ENCODE measurements at regions not wholly inside any gene's neighbourhood (a gene's known extent, or its start where the extent isn't known, plus 50 kb on each side); places are given as distances from the start of the nearest gene placed in this dataset.

DNA sequence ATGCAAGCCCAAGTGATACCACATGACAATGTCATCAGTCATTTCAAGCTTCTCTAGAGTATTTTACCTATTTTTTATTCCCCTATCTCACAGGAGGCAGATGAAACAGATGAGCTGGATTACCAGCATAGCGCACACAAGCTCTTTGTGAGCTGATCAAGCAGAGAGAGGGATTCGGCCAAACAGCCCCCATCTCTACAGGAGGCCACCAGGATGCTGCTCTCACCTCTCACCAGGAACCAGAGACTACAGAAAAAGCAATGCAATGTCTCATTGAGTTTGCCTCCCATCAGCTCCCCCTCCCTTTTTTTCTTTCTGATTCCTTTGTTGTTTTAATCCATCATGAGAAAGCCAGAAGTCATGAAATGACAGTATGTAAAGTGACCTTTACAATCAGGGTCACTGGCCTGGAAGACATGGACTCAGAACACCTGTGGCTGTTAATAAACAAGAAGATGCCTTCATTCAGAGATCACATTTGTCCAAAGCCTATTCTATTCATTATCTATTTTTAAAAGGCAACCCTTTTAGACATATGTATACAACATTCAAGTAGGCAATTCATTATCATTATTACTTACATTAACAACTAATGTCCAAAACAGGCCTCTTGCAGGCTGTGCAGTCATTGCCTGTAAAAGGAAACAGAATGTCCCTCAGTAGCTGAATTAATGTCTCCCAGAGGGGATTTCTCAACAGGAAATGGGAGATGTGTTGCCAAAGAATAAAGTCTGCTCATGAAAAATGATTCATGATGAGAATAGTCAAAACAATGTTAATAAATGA lies 656.6 kb downstream of the TBC1D4 start:
- Histone ChIP-seq H3K27ac (ENCODE audit: low read depth in 1 of 2, low read length in 2 of 2) (no peak overlapping the region), H2AFZ (ENCODE audit: insufficient read depth, low read depth, low read length, poor library complexity, severe bottlenecking) (no peak overlapping the region), H4K20me1 (ENCODE audit: insufficient read depth, low read length) (no peaks in the 10 kb centered on the region), H3K79me2 (ENCODE audit: insufficient read depth, low read length) (no peaks in the 10 kb centered on the region), H3K4me1 (ENCODE audit: control insufficient read depth in 1 of 2, insufficient read depth in 2 of 2, low read length in 2 of 2) (no peaks in the 10 kb centered on the region), H3K36me3 (replicated peaks in 1 of 2; ENCODE audit: control insufficient read depth in 1 of 2, insufficient read depth in 2 of 2, low read length in 2 of 2) (no peaks in the 10 kb centered on the region), H3K4me3 (replicated peaks in 1 of 3; ENCODE audit: low read depth in 2 of 3, low read length in 3 of 3) (no peak overlapping the region), H3K9me3 (replicated peaks in 1 of 2; ENCODE audit: control insufficient read depth in 1 of 2, insufficient read depth in 1 of 2, low read length in 2 of 2) (peaks cover 0 to 2% of the 10 kb centered on the region in 2 donors), H3K4me2 (replicated peaks; ENCODE audit: extremely low read depth, low read length, poor library complexity, severe bottlenecking) (no peak overlapping the region), H3K9ac (ENCODE audit: insufficient read depth, low read length, poor library complexity, severe bottlenecking) (no peak overlapping the region), H3K27me3 (ENCODE audit: control insufficient read depth in 2 of 2, insufficient read depth in 2 of 2, low read length in 2 of 2) (no peaks in the 10 kb centered on the region)
- no peaks in the 10 kb centered on the region for H3K36me3 Mint-ChIP-seq
- no peak overlapping the region for H3K4me3 Mint-ChIP-seq
- H3K27me3 Mint-ChIP-seq (ENCODE audit: low read depth in 3 of 3), result peaks cover 0 to 2% (median 1%) of the 10 kb centered on the region in 3 donors
- H3K4me1 Mint-ChIP-seq, result no peaks in the 10 kb centered on the region
- intact Hi-C loops (cut with micrococcal nuclease), result no loop called here
- TF ChIP-seq, protein P1, sequence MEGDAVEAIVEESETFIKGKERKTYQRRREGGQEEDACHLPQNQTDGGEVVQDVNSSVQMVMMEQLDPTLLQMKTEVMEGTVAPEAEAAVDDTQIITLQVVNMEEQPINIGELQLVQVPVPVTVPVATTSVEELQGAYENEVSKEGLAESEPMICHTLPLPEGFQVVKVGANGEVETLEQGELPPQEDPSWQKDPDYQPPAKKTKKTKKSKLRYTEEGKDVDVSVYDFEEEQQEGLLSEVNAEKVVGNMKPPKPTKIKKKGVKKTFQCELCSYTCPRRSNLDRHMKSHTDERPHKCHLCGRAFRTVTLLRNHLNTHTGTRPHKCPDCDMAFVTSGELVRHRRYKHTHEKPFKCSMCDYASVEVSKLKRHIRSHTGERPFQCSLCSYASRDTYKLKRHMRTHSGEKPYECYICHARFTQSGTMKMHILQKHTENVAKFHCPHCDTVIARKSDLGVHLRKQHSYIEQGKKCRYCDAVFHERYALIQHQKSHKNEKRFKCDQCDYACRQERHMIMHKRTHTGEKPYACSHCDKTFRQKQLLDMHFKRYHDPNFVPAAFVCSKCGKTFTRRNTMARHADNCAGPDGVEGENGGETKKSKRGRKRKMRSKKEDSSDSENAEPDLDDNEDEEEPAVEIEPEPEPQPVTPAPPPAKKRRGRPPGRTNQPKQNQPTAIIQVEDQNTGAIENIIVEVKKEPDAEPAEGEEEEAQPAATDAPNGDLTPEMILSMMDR (IDR thresholded peaks at IDR 0.05), result no peak
- 76% methylated on average over 2 of the region's 2 CpGs for WGBS (ENCODE audit: insufficient coverage)
- H3K9me3 Mint-ChIP-seq, result peaks cover 0 to 5% (median 2%) of the 10 kb centered on the region in 7 donors
- DNase-seq, result no peak
- H3K27ac Mint-ChIP-seq, result no peak overlapping the region

DNA sequence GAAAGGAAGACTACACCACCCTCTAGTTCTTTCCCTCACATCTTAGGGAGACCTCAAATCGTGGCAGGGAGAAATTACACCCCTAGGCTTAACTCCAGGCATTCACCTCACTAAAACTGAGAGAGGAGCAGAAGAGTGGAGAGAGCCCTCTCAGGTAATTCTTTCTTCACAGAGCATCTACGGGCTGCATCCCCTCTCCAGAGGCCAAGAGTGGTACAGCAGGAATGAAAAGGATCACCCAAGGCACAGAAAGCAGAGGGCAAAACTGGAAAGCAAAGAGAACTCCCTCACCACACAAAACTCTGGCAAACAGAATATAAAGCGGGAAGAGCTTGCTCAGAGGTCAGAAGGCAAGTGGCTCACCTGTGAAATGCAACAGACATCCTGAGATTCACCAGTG lies 661.2 kb downstream of the TBC1D4 start:
- Mint-ChIP-seq H3K27ac (no peak overlapping the region), H3K4me1 (no peaks in the 10 kb centered on the region), H3K4me3 (no peak overlapping the region), H3K9me3 (peaks cover 0 to 7% (median 2%) of the 10 kb centered on the region in 7 donors), H3K27me3 (ENCODE audit: low read depth in 3 of 3) (peaks cover 1 to 2% (median 1%) of the 10 kb centered on the region in 3 donors), H3K36me3 (no peaks in the 10 kb centered on the region)
- Histone ChIP-seq H2AFZ (ENCODE audit: insufficient read depth, low read depth, low read length, poor library complexity, severe bottlenecking) (no peak overlapping the region), H4K20me1 (ENCODE audit: insufficient read depth, low read length) (no peaks in the 10 kb centered on the region), H3K4me3 (replicated peaks in 1 of 3; ENCODE audit: low read depth in 2 of 3, low read length in 3 of 3) (no peak overlapping the region), H3K27me3 (ENCODE audit: control insufficient read depth in 2 of 2, insufficient read depth in 2 of 2, low read length in 2 of 2) (no peaks in the 10 kb centered on the region), H3K27ac (ENCODE audit: low read depth in 1 of 2, low read length in 2 of 2) (no peak overlapping the region), H3K36me3 (replicated peaks in 1 of 2; ENCODE audit: control insufficient read depth in 1 of 2, insufficient read depth in 2 of 2, low read length in 2 of 2) (no peaks in the 10 kb centered on the region), H3K4me2 (replicated peaks; ENCODE audit: extremely low read depth, low read length, poor library complexity, severe bottlenecking) (no peak overlapping the region), H3K9ac (ENCODE audit: insufficient read depth, low read length, poor library complexity, severe bottlenecking) (no peak overlapping the region), H3K79me2 (ENCODE audit: insufficient read depth, low read length) (no peaks in the 10 kb centered on the region), H3K4me1 (ENCODE audit: control insufficient read depth in 1 of 2, insufficient read depth in 2 of 2, low read length in 2 of 2) (no peaks in the 10 kb centered on the region), H3K9me3 (replicated peaks in 1 of 2; ENCODE audit: control insufficient read depth in 1 of 2, insufficient read depth in 1 of 2, low read length in 2 of 2) (peaks cover 0 to 4% of the 10 kb centered on the region in 2 donors)
- 40% methylated on average over 1 of the region's 3 CpGs for WGBS (ENCODE audit: insufficient coverage)
- TF ChIP-seq, protein P1 (IDR thresholded peaks at IDR 0.05), result no peak
- DNase-seq, result no peak
- intact Hi-C loops (cut with micrococcal nuclease), result no loop called here

All from CD14-positive monocyte (primary cell).